Mesothelial cell of epicardium (in vitro differentiated cells): ENCODE measurements at regions not wholly inside any gene's neighbourhood (a gene's known extent, or its start where the extent isn't known, plus 50 kb on each side); places are given as distances from the start of the nearest gene placed in this dataset.

Source experiments
- DNase-seq, 2 experiments: peaks; one replicate each; pipeline ENCODE4 v3.0.0; 2021; ENCODE audit warnings: low spot score in 2 of 2; ENCODE audit not compliant: unreplicated experiment in 2 of 2
- H3K27ac Mint-ChIP-seq: 2 replicates; pipeline ENCODE4 v1.8.0; 2021; ENCODE audit warnings: mixed read lengths
- H3K27me3 Mint-ChIP-seq: 2 replicates; pipeline ENCODE4 v1.8.0; 2021; ENCODE audit warnings: low read depth, mixed read lengths
- H3K36me3 Mint-ChIP-seq: 2 replicates; pipeline ENCODE4 v1.8.0; 2021; ENCODE audit warnings: mixed read lengths
- H3K4me1 Mint-ChIP-seq: 2 replicates; pipeline ENCODE4 v1.8.0; 2021; ENCODE audit warnings: mixed read lengths
- H3K4me3 Mint-ChIP-seq: 2 replicates; pipeline ENCODE4 v1.8.0; 2021; ENCODE audit warnings: mild to moderate bottlenecking, moderate library complexity, mixed read lengths
- H3K9me3 Mint-ChIP-seq: 2 replicates; pipeline ENCODE4 v1.8.0; 2021; ENCODE audit warnings: mixed read lengths
- CTCF ChIP-seq: fragments of 200-600 bp; sonication (generic); IDR thresholded peaks from one replicate; pipeline ENCODE4 v1.5.0; 2021; ENCODE audit warnings: antibody characterized with exemption; ENCODE audit not compliant: unreplicated experiment

DNA sequence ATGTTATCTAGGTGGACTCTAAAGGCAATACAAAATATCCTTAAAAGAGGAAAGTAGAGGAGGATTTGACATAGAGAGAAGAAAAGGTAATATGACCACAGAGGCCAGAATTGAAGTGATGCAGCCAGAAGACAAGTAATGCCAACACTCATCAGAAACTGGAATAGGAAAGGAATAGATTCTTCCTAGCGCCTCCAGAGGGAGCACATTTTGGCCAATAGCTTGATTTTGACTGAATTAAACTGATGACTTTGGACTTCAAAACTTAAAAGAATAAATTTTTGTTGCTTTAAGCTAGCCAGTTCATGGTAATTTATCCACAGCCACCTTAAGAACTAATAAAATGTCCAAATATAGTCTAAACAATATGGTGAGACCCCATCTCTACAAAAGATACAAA lies 1921.9 kb downstream of the OLFM4 start:
- no peaks in the 10 kb centered on the region for H3K4me1 Mint-ChIP-seq
- DNase-seq: no peak
- H3K36me3 Mint-ChIP-seq: no peaks in the 10 kb centered on the region
- H3K9me3 Mint-ChIP-seq: peaks cover 16% of the 10 kb centered on the region
- no peak for TF ChIP-seq CTCF
- H3K27me3 Mint-ChIP-seq: no peaks in the 10 kb centered on the region
- no peak overlapping the region for H3K27ac Mint-ChIP-seq
- no peak overlapping the region for H3K4me3 Mint-ChIP-seq

GRCh38 chr13:54953786-54954185 lies 1925.2 kb downstream of the OLFM4 start:
- Mint-ChIP-seq H3K27me3 (no peaks in the 10 kb centered on the region), H3K9me3 (peaks cover 8% of the 10 kb centered on the region), H3K4me1 (no peaks in the 10 kb centered on the region), H3K4me3 (no peak overlapping the region), H3K36me3 (no peaks in the 10 kb centered on the region), H3K27ac (no peak overlapping the region)
- DNase-seq: no peak
- TF ChIP-seq CTCF: no peak

- Mint-ChIP-seq H3K27ac (no peak overlapping the region), H3K27me3 (no peaks in the 10 kb centered on the region), H3K4me1 (no peaks in the 10 kb centered on the region), H3K4me3 (no peak overlapping the region), H3K36me3 (peaks cover 7% of the 10 kb centered on the region), H3K9me3 (peaks cover 24% of the 10 kb centered on the region)
- DNase-seq: no peak
- TF ChIP-seq CTCF: no peak
Measured at GRCh38 chr13:54958781-54959180, 1930.2 kb downstream of the OLFM4 start.

DNA sequence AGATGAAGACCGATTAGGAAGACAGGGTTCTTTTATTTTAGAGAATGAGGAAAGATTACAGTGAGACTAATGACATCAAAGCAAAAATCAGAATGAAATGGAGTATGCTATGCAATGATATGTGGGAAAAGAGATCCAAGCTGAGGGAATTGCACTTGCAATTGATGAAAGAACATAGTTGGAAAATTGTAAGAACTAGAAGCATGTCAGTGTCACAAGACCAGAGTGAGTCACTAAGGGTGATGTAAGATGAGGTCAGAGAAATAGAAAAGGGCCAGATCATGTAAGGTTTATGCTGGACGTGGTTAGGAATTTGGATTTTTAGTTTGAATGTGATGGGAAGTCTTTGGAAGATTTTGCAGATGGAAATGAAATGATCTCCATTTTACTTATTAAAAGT lies 1937.3 kb downstream of the OLFM4 start:
- H3K9me3 Mint-ChIP-seq: peaks cover 10% of the 10 kb centered on the region
- no peak for TF ChIP-seq CTCF
- H3K27me3 Mint-ChIP-seq: no peaks in the 10 kb centered on the region
- H3K4me1 Mint-ChIP-seq: no peaks in the 10 kb centered on the region
- H3K36me3 Mint-ChIP-seq: peaks cover 2% of the 10 kb centered on the region
- no peak for DNase-seq
- H3K4me3 Mint-ChIP-seq: no peak overlapping the region
- no peak overlapping the region for H3K27ac Mint-ChIP-seq

DNA sequence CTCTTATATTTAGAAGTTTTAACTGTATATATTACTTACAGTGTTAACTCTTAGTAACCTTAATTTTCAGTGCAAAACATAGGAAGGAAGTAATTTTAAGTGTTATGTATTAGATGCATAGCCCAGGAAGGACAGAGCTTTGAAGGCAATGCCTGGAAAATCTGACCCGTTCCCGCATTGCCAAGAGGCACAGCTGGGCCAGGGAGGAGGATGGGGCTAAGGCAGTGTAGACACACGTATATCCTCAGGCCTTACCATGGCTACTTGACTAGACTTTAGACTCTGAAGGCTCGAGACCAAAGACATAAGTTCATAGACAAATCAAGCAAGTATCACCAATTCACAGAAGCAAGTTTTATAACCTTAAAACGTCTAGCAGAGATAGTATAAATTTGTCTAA lies 1944.2 kb downstream of the OLFM4 start:
- Mint-ChIP-seq H3K36me3 (no peaks in the 10 kb centered on the region), H3K4me3 (no peak overlapping the region), H3K27ac (no peak overlapping the region), H3K4me1 (no peaks in the 10 kb centered on the region), H3K27me3 (no peaks in the 10 kb centered on the region), H3K9me3 (no peaks in the 10 kb centered on the region)
- no peak for TF ChIP-seq CTCF
- no peak for DNase-seq

- no peak for TF ChIP-seq CTCF
- Mint-ChIP-seq H3K9me3 (no peaks in the 10 kb centered on the region), H3K4me1 (no peaks in the 10 kb centered on the region), H3K27ac (no peak overlapping the region), H3K4me3 (no peak overlapping the region), H3K27me3 (no peaks in the 10 kb centered on the region), H3K36me3 (no peaks in the 10 kb centered on the region)
- no peak for DNase-seq
Measured at GRCh38 chr13:54975676-54976075, 1947.1 kb downstream of the OLFM4 start.
